ENCODE measurements at regions not wholly inside any gene's neighbourhood (a gene's known extent, or its start where the extent isn't known, plus 50 kb on each side); places are given as distances from the start of the nearest gene placed in this dataset.

GRCh38 chr21:22710721-22711120, 1712.5 kb downstream of the NCAM2 start:
- no peak for TF ChIP-seq POLR2A (IDR thresholded peaks at IDR 0.05; ENCODE audit: low read length)
- no peak for TF ChIP-seq GATA1 (IDR thresholded peaks at IDR 0.05; ENCODE audit: low read depth, low read length)
